GM12878 (cell line): ENCODE measurements at regions not wholly inside any gene's neighbourhood (a gene's known extent, or its start where the extent isn't known, plus 50 kb on each side); places are given as distances from the start of the nearest gene placed in this dataset.

Source experiments
- ATF7 ChIP-seq: fragments of 450-650 bp; IDR thresholded peaks from 2 replicates; pipeline ENCODE4 v1.6.1; 2016; ENCODE audit warnings: low read depth, mild to moderate bottlenecking
- BRCA1 ChIP-seq: IDR thresholded peaks from 2 replicates; pipeline ENCODE4 v1.6.1; 2011; ENCODE audit warnings: low read depth, low read length, improper control_type of control experiment
- CHD1 ChIP-seq: IDR thresholded peaks from 2 replicates; pipeline ENCODE4 v1.6.1; 2012; ENCODE audit warnings: low read depth, low read length, improper control_type of control experiment
- KAT2A ChIP-seq: conservative IDR thresholded peaks from 2 replicates; pipeline ENCODE4 v1.6.1; 2011; ENCODE audit warnings: low read depth, low read length; ENCODE audit not compliant: control insufficient read depth
- MTA2 ChIP-seq: fragments of 450-650 bp; IDR thresholded peaks from 2 replicates; pipeline ENCODE4 v1.6.1; 2016; ENCODE audit warnings: low read depth, mild to moderate bottlenecking, moderate library complexity
- SIX5 ChIP-seq: IDR thresholded peaks from 2 replicates; pipeline ENCODE4 v1.6.1; 2011; ENCODE audit warnings: mild to moderate bottlenecking, low read depth, low read length, moderate library complexity; ENCODE audit not compliant: severe bottlenecking
- ZNF384 ChIP-seq: IDR thresholded peaks from 2 replicates; pipeline ENCODE4 v1.6.1; 2012; ENCODE audit warnings: low read depth, mild to moderate bottlenecking, low read length, improper control_type of control experiment, borderline replicate concordance
- TF ChIP-seq, protein P1 (sequence below): fragments of 450-650 bp; IDR thresholded peaks from 2 replicates; pipeline ENCODE4 v1.6.1; 2018; ENCODE audit warnings: borderline replicate concordance, mild to moderate bottlenecking; ENCODE audit not compliant: partially characterized antibody
- TF ChIP-seq, protein P2 (sequence below): IDR thresholded peaks from 2 replicates; pipeline ENCODE4 v1.6.1; 2012; ENCODE audit warnings: improper control_type of control experiment, low read depth, low read length; ENCODE audit not compliant: insufficient replicate concordance
- TF ChIP-seq, protein P3 (sequence below): IDR thresholded peaks from 2 replicates; pipeline ENCODE4 v1.6.1; 2012; ENCODE audit warnings: mild to moderate bottlenecking, low read depth, low read length
- TF ChIP-seq, protein P4 (sequence below): fragments of 450-650 bp; IDR thresholded peaks from 2 replicates; pipeline ENCODE4 v1.6.1; 2017; ENCODE audit warnings: mild to moderate bottlenecking, moderate library complexity

DNA sequence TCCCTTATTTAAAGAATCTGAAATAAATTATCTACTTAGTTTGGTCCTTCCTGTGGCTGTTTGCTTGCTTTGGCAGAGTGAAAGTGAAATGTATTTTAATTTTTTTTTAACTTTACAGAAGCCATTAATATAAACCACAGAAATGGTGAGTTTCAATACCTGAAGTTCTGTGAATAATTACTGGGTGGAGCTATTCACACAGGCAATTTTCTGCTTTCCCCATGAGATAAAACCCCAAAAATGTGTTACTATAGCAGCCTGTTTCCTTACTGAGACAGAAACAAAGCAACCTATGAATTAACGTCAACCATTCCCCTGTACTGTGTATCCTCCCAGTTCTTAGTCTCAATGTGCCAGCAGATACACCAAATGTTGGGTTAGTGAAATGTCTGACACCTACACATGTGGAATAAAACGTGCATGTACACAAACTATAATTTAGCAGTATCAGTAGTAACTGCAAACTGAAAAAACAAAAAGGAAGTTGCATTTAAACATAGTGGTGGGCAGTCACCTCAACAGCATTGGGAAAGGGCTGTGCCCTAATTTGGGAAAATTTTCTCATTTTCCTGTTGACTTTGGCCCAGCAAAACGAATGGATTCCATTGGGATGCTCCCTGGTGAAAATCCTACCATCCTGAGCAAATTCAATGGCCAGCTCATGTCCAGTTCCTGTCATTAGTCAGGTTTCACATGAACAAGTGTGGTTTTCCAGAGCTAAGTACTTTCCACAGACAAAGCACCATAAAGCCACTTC lies 73.1 kb upstream of the RMDN2 start (continued):
- TF ChIP-seq, protein P1, sequence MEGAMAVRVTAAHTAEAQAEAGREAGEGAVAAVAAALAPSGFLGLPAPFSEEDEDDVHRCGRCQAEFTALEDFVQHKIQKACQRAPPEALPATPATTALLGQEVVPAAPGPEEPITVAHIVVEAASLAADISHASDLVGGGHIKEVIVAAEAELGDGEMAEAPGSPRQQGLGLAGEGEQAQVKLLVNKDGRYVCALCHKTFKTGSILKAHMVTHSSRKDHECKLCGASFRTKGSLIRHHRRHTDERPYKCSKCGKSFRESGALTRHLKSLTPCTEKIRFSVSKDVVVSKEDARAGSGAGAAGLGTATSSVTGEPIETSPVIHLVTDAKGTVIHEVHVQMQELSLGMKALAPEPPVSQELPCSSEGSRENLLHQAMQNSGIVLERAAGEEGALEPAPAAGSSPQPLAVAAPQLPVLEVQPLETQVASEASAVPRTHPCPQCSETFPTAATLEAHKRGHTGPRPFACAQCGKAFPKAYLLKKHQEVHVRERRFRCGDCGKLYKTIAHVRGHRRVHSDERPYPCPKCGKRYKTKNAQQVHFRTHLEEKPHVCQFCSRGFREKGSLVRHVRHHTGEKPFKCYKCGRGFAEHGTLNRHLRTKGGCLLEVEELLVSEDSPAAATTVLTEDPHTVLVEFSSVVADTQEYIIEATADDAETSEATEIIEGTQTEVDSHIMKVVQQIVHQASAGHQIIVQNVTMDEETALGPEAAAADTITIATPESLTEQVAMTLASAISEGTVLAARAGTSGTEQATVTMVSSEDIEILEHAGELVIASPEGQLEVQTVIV, result no peak
- TF ChIP-seq ATF7 (peak; percentile 56; the same call in 1 of the 2 replicates), SIX5 (no peak), CHD1 (no peak), MTA2 (peak; percentile 79), ZNF384 (peak; percentile 69), BRCA1 (no peak), KAT2A (no peak)
- TF ChIP-seq, protein P2, sequence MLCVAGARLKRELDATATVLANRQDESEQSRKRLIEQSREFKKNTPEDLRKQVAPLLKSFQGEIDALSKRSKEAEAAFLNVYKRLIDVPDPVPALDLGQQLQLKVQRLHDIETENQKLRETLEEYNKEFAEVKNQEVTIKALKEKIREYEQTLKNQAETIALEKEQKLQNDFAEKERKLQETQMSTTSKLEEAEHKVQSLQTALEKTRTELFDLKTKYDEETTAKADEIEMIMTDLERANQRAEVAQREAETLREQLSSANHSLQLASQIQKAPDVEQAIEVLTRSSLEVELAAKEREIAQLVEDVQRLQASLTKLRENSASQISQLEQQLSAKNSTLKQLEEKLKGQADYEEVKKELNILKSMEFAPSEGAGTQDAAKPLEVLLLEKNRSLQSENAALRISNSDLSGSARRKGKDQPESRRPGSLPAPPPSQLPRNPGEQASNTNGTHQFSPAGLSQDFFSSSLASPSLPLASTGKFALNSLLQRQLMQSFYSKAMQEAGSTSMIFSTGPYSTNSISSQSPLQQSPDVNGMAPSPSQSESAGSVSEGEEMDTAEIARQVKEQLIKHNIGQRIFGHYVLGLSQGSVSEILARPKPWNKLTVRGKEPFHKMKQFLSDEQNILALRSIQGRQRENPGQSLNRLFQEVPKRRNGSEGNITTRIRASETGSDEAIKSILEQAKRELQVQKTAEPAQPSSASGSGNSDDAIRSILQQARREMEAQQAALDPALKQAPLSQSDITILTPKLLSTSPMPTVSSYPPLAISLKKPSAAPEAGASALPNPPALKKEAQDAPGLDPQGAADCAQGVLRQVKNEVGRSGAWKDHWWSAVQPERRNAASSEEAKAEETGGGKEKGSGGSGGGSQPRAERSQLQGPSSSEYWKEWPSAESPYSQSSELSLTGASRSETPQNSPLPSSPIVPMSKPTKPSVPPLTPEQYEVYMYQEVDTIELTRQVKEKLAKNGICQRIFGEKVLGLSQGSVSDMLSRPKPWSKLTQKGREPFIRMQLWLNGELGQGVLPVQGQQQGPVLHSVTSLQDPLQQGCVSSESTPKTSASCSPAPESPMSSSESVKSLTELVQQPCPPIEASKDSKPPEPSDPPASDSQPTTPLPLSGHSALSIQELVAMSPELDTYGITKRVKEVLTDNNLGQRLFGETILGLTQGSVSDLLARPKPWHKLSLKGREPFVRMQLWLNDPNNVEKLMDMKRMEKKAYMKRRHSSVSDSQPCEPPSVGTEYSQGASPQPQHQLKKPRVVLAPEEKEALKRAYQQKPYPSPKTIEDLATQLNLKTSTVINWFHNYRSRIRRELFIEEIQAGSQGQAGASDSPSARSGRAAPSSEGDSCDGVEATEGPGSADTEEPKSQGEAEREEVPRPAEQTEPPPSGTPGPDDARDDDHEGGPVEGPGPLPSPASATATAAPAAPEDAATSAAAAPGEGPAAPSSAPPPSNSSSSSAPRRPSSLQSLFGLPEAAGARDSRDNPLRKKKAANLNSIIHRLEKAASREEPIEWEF, result peak; percentile 66
- TF ChIP-seq, protein P3, sequence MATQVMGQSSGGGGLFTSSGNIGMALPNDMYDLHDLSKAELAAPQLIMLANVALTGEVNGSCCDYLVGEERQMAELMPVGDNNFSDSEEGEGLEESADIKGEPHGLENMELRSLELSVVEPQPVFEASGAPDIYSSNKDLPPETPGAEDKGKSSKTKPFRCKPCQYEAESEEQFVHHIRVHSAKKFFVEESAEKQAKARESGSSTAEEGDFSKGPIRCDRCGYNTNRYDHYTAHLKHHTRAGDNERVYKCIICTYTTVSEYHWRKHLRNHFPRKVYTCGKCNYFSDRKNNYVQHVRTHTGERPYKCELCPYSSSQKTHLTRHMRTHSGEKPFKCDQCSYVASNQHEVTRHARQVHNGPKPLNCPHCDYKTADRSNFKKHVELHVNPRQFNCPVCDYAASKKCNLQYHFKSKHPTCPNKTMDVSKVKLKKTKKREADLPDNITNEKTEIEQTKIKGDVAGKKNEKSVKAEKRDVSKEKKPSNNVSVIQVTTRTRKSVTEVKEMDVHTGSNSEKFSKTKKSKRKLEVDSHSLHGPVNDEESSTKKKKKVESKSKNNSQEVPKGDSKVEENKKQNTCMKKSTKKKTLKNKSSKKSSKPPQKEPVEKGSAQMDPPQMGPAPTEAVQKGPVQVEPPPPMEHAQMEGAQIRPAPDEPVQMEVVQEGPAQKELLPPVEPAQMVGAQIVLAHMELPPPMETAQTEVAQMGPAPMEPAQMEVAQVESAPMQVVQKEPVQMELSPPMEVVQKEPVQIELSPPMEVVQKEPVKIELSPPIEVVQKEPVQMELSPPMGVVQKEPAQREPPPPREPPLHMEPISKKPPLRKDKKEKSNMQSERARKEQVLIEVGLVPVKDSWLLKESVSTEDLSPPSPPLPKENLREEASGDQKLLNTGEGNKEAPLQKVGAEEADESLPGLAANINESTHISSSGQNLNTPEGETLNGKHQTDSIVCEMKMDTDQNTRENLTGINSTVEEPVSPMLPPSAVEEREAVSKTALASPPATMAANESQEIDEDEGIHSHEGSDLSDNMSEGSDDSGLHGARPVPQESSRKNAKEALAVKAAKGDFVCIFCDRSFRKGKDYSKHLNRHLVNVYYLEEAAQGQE, result no peak
- TF ChIP-seq, protein P4, sequence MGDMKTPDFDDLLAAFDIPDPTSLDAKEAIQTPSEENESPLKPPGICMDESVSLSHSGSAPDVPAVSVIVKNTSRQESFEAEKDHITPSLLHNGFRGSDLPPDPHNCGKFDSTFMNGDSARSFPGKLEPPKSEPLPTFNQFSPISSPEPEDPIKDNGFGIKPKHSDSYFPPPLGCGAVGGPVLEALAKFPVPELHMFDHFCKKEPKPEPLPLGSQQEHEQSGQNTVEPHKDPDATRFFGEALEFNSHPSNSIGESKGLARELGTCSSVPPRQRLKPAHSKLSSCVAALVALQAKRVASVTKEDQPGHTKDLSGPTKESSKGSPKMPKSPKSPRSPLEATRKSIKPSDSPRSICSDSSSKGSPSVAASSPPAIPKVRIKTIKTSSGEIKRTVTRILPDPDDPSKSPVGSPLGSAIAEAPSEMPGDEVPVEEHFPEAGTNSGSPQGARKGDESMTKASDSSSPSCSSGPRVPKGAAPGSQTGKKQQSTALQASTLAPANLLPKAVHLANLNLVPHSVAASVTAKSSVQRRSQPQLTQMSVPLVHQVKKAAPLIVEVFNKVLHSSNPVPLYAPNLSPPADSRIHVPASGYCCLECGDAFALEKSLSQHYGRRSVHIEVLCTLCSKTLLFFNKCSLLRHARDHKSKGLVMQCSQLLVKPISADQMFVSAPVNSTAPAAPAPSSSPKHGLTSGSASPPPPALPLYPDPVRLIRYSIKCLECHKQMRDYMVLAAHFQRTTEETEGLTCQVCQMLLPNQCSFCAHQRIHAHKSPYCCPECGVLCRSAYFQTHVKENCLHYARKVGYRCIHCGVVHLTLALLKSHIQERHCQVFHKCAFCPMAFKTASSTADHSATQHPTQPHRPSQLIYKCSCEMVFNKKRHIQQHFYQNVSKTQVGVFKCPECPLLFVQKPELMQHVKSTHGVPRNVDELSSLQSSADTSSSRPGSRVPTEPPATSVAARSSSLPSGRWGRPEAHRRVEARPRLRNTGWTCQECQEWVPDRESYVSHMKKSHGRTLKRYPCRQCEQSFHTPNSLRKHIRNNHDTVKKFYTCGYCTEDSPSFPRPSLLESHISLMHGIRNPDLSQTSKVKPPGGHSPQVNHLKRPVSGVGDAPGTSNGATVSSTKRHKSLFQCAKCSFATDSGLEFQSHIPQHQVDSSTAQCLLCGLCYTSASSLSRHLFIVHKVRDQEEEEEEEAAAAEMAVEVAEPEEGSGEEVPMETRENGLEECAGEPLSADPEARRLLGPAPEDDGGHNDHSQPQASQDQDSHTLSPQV, result peak; percentile 80; the same call in 1 of the 2 replicates
